ENCODE measurements at regions not wholly inside any gene's neighbourhood (a gene's known extent, or its start where the extent isn't known, plus 50 kb on each side); places are given as distances from the start of the nearest gene placed in this dataset.
"Not testable (repeated sequence)": the region's sequence is repeated elsewhere in the genome, so short reads cannot be mapped to it uniquely, and the experiment has no call there.

- DNase-seq (ENCODE audit: low read depth in 2 of 2), result no peak
Measured at GRCh38 chr5:87539839-87540238, 127.1 kb upstream of the CCNH start.

DNA sequence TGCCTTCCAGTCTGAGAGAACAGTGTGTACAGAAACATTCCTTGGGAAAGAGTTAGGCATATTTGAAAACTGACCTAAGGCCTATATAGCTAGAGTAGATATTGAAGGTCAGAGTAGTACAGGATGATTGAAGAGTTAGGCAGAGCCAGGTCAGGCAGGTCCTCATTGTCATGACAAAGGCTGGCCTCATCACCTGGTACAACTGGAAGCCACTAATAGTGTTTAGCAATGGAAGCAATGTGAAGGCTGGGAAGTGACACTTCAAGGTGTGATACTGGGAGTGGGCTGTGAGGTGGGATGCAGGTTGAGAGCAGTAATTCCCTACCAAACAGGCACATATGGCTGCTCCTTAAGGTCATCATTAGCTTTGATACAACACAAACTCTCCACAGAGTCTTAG lies 123.6 kb upstream of the CCNH start:
- no peak for DNase-seq (ENCODE audit: low read depth in 2 of 2)

- DNase-seq (ENCODE audit: low read depth in 2 of 2), result no peak
Measured at GRCh38 chr5:87535706-87536105, 123.0 kb upstream of the CCNH start.

DNA sequence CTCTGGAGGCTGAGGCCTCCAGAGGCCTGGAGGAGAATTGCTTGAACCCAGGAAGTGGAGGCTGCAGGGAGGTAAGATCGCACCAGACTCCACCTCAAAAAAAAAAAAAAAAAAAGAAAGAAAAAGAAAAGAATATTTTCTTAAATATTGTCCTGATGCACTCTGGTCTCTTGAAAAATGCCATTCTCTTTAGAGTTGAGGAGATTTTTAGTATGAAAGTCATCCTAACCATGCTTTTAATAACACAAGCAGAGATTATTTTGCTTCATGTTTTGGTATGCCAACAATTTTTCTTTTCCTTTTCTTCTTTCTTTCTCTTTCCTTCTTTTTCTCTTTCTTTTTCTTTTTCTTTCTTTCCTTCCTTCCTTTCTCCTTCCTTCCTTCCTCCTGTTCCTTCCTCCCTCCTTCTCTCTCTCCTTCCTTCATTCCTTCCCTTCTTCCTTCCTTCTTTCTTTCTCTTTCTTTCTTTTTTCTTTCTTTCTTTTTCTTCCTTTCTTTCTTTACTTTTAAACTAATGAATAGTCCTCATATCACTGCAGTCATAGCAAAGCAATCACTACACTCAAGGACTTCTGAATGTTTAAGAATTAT lies 116.9 kb upstream of the CCNH start:
- DNase-seq (ENCODE audit: low read depth in 2 of 2), result no peak

GRCh38 chr5:87526131-87526530 lies 113.4 kb upstream of the CCNH start:
- no peak for DNase-seq (ENCODE audit: low read depth in 2 of 2)

DNA sequence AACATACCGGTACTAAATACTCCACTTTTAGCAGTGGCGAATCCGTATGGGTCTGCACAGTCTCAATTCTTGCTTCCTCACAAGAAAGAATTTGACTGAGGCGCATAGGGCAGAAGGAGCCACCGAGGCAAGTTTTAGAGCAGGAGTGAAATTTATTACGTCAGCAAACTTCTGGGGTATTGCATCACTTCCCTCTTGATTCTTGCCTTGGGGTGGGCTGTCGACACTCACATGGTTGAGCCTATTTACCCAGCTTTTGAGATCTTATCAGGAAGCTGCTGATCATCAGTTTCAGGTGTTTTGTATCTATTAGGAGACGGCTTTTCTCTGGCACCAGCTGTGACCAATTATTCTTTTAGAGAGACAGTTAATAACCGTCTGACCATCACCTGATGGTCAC lies 111.5 kb upstream of the CCNH start:
- DNase-seq (ENCODE audit: low read depth in 2 of 2), result no peak

GRCh38 chr5:87511778-87512177 lies 99.0 kb upstream of the CCNH start:
- not testable (repeated sequence) for DNase-seq (ENCODE audit: low read depth in 2 of 2)

- no peak for DNase-seq (ENCODE audit: low read depth in 2 of 2)
Measured at GRCh38 chr5:87503004-87503403, 90.3 kb upstream of the CCNH start.

GRCh38 chr5:87499478-87500410 lies 87.0 kb upstream of the CCNH start:
- no peak for DNase-seq (ENCODE audit: low read depth in 2 of 2)

Data from activated CD4-positive, alpha-beta T cell treated with anti-CD3 and anti-CD28 coated beads for 24 hours (primary cell).